GM18870 (cell line): ENCODE measurements at regions not wholly inside any gene's neighbourhood (a gene's known extent, or its start where the extent isn't known, plus 50 kb on each side); places are given as distances from the start of the nearest gene placed in this dataset.
"Not testable (repeated sequence)": the region's sequence is repeated elsewhere in the genome, so short reads cannot be mapped to it uniquely, and the experiment has no call there.

Experiments used
- ATAC-seq: cut with Tn5 transposase; IDR thresholded peaks from one replicate; pipeline ENCODE4 v1.9.1; 2021; ENCODE audit warnings: moderate library complexity; ENCODE audit not compliant: unreplicated experiment

DNA sequence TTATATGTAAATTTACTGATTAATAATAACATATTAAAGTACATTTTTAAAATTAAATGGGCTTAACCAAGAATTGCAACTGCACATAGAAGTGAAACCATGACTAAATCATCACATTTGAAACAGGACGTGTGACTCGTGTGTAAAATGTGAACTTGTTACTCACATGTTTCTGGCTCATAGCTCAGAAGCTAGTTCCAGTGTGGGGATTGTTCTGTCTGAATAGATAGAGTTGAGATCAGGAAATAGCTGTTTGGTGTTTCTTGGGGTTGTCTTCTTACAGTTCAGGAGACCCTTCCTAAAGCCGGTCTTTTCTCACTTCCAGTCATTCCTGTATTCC is 130.9 kb downstream of the LAT start:
- not testable (repeated sequence) for ATAC-seq

DNA sequence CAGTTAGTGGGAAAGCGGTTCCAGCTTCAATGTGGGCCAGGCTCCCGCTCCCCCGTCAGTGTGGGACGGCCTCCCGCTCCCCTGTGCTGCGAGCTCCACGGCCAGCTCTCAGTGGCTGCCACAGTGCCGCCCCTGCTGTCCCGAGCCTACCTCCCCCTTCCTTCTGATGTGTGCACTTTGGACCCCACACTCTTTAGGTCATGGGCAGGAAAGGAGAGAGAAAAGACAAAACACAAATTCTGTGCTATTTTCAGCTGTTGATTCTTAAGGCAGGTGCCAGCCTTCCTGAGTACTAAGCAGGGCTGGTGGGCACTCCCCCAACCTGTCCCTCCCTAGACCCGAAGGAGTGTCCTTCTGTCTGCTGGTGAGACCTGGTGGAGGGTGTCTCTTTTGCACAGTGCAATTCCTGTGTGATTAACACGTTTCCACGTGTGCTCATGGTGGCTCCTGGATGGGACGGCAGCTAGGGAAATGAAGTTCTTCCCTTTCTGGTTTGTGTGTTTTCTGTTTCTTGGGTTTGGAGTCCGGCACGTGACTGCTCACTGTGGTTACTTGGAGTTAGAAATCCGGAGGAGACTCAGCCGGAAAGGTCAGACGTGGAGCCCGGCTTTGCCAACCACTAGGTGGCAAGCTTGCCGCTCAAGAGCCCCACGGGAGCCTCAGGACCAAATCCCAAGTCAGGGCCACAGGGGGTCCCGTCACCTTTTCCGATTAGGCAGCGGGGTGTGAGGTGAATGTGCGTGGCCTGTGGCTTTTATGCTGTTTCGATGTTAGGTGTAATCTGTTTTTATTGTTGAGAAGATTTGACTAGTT is 130.3 kb downstream of the LAT start:
- ATAC-seq, result not testable (repeated sequence)

DNA sequence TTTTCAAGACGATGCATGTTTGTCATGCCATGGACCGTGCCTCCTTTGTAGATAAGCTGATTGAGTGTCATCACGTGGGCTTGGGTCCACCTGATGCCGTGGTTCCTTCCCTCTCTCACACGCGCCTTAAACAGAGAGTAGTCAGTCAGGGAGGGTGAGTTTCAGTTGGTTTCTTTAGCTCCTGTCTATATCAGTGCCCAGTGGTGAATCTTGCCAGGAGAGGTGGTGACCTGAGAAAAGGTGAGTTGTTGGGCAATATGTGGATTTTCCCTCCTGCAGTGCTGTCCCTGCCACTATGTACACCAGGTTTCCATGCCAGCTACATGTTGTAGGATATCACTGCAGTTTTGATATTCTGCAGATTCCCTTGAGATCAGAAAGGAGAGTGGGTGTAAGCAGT is 129.7 kb downstream of the LAT start:
- no peak for ATAC-seq

DNA sequence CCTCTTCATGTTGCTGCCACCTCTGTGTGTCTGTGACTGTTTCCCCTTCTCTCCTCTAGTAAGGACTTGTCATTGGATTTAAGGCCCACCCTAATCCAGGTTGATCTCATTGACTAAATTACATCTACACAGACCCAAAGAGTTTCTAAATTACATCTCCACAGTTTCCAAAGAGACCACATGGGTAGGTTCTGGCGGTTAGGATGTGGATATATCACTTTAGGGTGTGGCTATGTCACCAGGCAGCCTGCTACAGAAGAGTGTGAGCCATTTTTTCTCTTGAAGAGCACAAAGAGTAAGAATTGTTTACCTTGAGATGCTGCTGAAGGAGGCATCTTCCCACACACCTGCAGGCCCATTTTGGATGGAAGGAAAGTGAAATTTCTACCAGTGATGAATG is 128.6 kb downstream of the LAT start:
- not testable (repeated sequence) for ATAC-seq

DNA sequence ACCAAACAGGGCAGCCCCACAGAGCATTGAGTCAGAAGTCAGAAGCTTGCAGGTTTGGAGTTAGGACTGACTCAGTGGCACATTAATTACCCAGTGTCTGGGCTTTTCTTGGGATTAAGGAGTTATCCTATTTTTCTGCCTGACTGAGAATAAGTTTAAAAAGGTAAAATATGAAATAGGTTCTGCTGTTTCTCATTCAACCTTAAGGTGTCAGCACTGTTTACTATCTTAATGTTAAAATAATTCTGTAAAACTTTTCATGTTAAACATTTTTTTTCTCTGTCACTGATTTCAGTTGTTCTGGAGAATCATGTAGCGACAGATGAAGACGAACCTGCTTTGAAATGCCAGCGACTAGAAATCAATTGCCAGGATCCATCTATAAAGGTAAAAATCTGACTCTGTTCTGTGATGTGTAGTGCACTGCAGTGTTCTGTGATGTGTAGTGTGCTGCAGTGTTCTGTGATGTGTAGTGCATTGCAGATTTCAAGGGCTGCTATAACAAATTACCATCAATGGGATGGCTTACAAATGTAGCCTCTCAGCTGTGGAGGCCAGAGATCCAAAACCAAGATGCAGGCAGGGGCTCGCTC is 128.0 kb downstream of the LAT start:
- ATAC-seq, result no peak

DNA sequence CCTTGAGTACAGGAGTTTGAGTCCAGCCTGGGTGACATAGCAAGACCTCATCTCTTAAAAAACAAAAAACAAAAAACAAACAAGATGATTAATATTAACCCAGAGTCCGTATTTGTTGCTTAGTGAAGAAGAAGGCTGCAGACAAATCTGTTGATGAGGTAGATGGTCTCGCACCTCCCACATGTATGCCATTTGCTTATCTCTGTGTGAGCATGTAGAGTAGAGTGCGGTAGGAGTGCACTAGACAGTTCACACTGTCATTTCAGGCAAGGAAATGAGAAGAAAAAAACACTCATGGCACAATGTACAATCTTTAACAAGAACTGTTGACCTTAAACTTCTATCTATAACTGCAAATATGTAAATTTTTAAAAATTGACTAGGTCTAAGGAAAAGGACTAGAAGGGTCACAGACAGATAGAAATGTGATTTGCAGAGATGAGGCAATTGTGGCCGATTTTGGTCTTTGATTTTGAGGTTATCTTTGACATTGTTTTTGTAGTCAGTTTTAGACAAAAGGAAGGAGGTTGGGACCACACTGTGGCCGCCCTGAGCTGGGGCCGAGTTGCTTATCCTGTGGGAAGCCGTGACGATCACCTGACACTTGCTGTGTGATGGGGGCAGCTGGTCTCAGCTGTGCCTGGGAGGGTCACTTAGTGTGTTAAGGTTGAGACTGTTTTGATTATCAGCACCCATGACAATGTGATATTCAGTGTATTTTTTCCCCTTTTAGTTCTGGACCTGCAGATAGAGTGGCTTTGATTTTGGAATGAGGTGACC is 127.2 kb downstream of the LAT start:
- ATAC-seq, result not testable (repeated sequence)

DNA sequence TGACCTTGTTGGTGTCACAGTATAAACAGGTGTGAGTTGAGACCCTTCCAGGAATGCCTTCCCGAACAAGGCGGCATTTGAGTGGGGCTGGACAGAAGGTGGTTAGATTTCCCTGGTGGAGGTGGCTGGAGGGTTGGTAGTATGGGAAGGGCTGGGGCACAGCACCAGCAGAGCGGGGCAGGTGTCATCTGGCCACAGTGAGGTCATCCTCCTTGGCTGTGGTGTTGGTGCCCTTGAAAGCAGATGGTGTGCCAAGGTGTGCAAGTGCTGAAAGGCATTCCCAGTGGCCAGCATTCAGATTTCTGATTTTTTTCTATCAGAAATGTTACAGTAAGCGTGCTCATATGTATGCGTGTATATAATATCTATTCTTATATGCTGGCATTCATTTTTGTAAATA is 126.6 kb downstream of the LAT start:
- no peak for ATAC-seq

DNA sequence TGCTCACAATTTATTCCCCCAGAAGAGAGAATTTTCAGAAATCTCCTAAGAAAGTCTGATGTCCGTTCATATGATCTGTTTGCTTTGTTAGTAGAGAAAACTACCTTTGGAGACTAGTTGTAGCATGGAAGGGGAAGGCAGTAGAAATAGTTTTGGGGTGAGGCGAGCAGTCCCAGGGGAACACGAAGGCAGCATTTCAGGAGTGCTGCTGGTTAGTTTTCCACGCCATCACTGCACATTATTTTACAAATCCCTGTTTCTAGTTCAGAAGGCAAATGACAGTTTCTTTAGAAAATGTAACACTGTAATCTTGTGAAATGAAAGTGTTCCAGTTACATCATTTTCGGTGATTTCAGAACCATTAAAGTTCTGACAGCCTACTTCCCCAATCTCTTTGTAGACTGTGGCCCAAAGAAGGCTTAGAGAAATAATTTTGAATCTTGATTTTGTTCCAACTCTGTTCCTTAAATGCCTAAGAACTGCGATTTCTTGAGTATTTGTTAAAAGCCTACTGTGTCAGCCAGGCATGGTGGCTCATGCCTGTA is 123.8 kb downstream of the LAT start:
- not testable (repeated sequence) for ATAC-seq

DNA sequence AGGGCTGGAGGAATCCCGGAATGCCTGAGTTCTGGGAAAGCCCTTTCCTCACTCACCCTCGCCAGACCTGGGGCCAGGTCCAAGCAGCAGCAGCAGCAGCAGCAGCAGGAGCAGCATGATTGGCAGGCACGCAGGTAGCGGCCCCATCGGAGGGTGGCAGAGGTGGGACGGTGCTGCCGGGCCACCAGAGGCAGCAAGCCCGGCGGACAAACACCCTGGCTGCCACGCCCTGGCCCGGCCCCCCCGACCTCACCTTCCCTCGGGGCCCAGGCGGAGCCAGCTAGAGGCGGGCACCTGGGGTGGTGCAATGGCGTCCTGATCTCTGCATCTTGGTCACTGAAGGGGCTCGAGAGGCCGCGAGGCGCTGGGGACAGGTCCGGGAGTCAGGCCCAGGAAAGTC is 122.4 kb downstream of the LAT start:
- no peak for ATAC-seq

DNA sequence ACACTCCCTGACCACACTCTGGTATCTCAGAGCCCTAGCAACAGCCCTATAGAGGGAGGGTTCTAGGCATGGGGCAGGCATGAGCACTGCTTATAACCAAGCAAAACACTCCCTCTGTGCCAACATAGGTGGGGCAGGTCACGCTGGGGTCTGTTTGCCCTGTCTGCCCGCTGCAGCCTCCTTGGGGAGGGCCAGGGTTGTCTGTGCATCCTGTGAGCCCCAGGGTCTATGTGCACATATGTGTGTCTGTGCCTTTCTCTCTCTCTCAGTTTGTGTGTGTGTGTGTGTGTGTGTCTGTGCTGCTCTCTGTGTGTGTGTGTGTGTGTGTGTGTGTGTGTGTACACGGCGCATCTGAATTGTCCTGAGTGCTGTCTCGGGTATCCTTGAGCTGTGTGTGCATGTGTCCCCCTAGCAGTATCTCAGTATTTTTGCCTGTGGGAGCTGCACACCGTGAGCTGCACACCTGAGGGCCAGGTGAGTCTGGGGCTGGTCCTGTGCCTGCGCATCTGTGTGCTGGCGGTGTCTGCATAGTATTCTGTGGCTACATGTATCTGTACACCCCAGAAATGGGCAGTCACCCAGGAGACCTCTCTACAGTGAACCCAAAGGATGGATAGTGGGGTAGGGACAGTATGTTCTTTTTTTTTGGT is 121.5 kb downstream of the LAT start:
- not testable (repeated sequence) for ATAC-seq

DNA sequence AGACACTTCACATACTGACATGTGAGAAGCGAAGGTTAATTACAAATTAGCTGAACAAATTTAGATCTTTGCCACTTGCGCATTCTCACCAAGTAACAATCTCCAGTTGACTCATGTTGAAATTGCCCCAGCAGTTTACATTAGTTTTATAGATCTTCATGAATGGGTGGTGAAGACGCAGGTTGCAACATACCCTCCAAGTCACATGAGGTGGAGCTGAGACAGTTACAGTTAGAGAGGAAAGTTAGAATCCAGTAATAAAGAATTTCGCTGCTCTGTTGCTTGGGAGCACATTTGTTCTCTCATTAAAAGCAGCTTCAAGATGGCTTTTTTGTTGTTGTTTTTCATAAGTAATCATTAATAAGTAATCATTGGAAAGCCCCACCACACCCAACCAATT is 119.7 kb downstream of the LAT start:
- not testable (repeated sequence) for ATAC-seq

DNA sequence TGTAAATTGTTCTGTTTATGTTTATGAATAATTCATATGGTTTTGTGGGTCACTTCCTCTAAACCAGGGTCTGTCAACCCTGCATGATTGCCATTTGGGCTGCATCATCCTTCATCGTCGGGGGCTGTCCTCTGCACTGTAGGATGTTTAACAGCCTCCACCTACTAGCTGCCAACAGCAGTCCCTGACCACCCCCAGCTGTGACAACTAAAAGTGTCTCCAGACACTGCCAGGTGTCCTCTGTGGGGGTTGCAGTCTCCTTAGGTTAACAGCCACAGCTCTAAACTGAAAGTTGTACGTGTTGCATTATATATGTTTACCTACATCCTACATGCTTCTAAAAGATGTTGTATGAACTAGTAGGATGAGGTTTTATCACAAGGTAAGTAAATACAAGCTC is 113.1 kb downstream of the LAT start:
- not testable (repeated sequence) for ATAC-seq

DNA sequence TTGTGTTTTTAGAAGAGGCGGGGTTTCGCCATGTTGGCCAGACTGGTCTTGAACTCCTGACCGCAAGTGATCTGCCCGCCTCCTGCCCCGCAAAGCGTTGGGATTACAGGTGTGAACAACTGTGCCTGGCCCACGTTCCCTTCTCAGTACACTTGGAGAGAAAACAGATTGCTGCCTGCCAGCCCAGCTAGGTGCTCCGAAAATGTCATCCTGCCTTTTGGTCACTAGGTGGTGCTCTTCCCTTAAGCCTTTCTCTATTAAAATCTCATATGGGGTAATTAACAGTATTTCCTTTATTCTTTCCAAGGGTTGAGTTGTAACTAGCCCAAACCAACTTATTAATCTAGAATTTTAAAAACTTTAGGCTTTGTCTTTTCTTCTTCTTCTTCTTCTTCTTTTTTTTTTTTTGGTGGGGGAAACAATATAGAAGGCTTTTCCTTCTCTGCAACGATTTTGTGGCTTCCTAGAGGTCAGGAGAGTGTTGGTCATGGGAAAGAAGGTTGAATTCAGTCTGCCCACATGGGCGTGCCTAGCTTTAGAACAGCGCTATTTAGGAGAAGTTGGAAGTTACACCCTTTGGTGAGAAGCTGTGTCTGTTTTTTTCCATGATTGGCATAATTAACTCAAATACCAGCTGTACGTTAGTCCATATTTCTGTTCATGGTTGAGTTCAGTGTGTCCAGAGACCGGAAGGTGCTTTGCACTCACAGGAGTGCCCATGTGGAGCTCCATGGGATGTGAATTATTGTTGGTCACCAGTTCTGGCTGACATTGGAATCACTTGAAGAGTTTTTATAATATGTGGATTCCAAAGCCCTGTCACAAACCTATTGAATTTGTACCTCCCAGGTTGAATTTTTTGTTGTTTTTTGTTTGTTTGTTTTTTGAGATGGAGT is 110.1 kb downstream of the LAT start:
- not testable (repeated sequence) for ATAC-seq

DNA sequence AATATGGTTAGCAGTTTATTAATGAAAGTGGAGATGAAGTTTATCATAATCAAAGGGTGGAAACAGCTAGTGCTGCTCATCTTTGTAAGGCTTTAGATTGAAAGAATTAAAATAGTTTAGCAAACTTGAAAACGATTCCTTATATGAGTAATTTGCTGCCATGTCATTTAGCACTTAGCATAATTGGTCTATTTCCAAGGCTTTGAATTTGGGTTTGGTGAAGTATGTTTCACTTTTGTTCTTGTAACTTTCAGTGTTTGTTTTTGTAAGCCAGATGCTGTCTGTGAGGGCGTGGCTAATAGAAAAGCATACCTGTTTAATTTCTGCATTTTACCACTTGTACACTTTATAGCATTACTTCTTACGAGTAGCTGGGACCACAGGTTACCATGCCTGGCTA is 109.5 kb downstream of the LAT start:
- not testable (repeated sequence) for ATAC-seq

DNA sequence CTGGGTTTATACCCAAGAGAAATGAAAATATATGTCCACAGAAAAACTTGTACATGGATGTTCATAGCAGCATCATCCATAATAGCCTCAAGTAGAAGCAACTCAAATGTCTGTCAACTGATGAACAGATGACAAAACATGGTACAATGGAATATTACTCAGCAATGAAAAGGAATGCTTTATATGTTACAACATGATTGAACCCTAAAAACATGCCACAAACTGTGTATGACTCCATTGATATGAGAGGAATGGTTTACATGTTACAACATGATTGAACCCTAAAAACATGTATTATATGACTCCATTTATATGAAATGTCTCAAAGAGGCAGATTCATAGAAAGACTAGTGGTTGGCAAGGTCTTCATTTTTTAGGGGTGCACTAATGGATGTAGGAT is 104.8 kb downstream of the LAT start:
- ATAC-seq, result not testable (repeated sequence)

DNA sequence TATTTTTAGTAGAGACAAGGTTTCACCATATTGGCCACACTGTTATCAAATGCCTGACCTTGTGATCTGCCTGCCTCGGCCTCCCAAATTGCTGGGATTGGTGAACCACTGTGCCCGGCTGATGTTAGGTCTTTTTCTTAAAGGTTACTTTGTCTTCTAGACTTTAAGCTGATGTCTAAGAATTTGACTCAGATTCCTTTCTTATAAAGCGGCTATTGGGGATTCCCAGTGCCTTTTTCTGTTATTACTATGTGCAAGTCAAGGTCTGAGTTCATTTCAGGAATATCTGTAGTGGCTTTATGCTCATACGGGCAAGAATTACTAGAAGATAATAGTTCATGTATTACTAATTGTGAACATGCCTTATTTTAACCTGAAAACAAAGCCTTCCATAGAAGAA is 102.8 kb downstream of the LAT start:
- not testable (repeated sequence) for ATAC-seq

DNA sequence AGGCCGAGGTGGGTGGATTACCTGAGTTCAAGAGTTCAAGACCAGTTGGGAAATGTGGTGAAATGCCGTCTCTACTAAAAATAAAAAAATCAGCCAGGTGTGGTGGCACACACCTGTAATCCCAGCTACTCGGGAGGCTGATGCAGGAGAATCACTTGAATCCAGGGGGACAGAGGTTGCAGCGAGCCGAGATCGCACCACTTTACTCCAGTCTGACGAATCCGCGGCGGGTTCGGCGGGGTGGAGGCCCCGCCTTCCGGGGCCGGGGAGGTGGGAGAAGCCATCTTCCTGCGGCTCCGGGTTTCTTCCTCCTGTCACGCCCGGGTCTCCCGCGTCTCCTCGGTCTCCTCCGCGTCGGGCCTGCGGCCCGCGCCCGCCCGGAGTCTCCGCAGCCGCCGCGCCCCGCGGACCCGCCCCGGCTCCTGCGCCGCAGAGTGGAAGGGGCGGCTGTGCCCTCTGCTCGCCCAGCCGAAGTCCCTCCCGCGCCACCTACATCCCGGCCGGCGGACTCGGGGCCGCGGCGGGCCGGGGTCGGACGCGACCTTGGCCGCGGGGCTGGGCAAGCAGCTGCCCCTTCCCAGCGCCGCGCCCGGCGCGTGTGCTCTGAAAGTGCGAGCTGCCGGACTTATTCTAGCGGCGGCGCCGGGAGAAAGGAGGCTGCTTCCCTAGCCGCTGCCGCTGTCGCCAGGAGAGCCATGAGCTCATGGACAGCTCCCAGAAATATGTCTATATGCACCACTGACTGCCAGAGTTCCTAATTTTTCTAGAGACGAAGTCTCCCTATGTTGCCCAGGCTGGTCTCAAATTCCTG is 97.2 kb downstream of the LAT start:
- not testable (repeated sequence) for ATAC-seq

DNA sequence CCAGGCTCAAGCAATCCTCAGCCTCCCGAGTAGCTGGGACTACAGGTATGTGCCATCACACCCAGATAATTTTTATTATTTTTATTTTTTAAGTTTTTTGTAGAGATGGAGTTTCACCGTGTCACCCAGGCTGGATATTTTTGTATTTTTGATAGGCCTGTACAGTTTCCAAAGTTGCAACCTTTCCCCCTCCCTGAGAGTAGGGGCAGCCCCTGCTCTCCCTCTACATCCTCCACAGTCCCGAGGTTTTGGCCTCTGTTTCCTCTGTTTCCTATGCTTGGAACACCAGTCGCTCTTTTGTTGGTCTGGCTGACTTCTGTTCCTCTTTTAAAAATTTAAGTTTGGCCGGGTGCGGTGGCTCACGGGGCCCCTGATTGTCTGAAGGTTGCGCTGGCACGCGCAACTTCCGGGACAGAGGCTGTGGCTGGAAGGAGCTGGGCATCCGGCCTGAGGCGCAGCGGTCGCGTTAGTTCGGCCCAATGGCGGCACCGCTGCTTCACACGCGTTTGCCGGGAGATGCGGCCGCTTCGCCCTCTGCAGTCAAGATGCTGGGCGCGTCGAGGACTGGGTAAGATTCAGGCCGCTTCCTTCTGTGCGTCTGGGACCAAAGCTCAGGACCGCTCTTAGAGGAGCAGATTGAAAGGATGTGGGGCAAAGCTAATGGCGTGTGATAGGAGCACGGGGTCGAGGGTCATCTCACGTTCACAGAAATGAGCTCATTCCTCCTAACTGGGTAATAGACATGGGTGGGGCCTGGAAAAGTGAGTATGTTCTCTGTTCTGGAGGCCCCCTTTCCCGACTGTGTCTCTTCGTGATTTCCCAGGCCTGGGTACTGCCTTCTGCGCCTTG is 89.9 kb downstream of the LAT start:
- not testable (repeated sequence) for ATAC-seq
